Calu3 (cell line): ENCODE measurements at regions not wholly inside any gene's neighbourhood (a gene's known extent, or its start where the extent isn't known, plus 50 kb on each side); places are given as distances from the start of the nearest gene placed in this dataset.

Source experiments
- BruUV-seq: library from RNA; stranded (reverse); fragments of 400-500 nt; replicated peaks from 2 replicates; lab custom pipeline; 2021; lab: Mats Ljungman, UMichigan
- CTCF ChIA-PET: fragments of 300-600 bp; sonication (Branson Sonifier 250); formaldehyde crosslinking; loops from one replicate; lab custom pipeline; 2022; ENCODE audit warnings: antibody characterized with exemption; lab: Charles Lee
- DNase-seq: peaks from one replicate; pipeline ENCODE4 v3.0.0; 2022
- H3K27ac Mint-ChIP-seq: one replicate; pipeline ENCODE4 v1.8.0; 2022; ENCODE audit warnings: mixed read lengths; ENCODE audit not compliant: unreplicated experiment
- H3K27me3 Mint-ChIP-seq: one replicate; pipeline ENCODE4 v1.8.0; 2022; ENCODE audit warnings: mixed read lengths; ENCODE audit not compliant: unreplicated experiment
- H3K36me3 Mint-ChIP-seq: one replicate; pipeline ENCODE4 v1.8.0; 2022; ENCODE audit warnings: mild to moderate bottlenecking, moderate library complexity, mixed read lengths; ENCODE audit not compliant: insufficient read depth, unreplicated experiment
- H3K4me1 Mint-ChIP-seq: one replicate; pipeline ENCODE4 v1.8.0; 2022; ENCODE audit warnings: mild to moderate bottlenecking, low read depth, mixed read lengths; ENCODE audit not compliant: unreplicated experiment
- H3K4me3 Mint-ChIP-seq: one replicate; pipeline ENCODE4 v1.8.0; 2022; ENCODE audit warnings: mild to moderate bottlenecking, low read depth, moderate library complexity, mixed read lengths; ENCODE audit not compliant: unreplicated experiment
- H3K9me3 Mint-ChIP-seq: one replicate; pipeline ENCODE4 v1.8.0; 2022; ENCODE audit warnings: low read depth, mixed read lengths; ENCODE audit not compliant: unreplicated experiment
- intact Hi-C: fragments of 100-400 bp; cut with micrococcal nuclease; formaldehyde crosslinking; loops from one replicate; pipeline ENCODE4 v1.10.0; 2022; ENCODE audit not compliant: unreplicated experiment
- TF ChIP-seq, protein P1 (sequence below): fragments of 200-600 bp; IDR thresholded peaks from one replicate; pipeline ENCODE4 v1.8.0; 2022; ENCODE audit warnings: antibody characterized with exemption; ENCODE audit not compliant: unreplicated experiment

GRCh38 chr2:88845772-88846661 is 154.5 kb downstream of the RPIA start:
- no TSS peak for BruUV-seq
- TF ChIP-seq, protein P1, sequence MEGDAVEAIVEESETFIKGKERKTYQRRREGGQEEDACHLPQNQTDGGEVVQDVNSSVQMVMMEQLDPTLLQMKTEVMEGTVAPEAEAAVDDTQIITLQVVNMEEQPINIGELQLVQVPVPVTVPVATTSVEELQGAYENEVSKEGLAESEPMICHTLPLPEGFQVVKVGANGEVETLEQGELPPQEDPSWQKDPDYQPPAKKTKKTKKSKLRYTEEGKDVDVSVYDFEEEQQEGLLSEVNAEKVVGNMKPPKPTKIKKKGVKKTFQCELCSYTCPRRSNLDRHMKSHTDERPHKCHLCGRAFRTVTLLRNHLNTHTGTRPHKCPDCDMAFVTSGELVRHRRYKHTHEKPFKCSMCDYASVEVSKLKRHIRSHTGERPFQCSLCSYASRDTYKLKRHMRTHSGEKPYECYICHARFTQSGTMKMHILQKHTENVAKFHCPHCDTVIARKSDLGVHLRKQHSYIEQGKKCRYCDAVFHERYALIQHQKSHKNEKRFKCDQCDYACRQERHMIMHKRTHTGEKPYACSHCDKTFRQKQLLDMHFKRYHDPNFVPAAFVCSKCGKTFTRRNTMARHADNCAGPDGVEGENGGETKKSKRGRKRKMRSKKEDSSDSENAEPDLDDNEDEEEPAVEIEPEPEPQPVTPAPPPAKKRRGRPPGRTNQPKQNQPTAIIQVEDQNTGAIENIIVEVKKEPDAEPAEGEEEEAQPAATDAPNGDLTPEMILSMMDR, result no peak
- CTCF ChIA-PET, result no interaction called here
- Mint-ChIP-seq H3K9me3 (no peaks in the 10 kb centered on the region), H3K4me1 (no peaks in the 10 kb centered on the region), H3K36me3 (no peaks in the 10 kb centered on the region), H3K27me3 (peaks cover 95% of the 10 kb centered on the region), H3K4me3 (no peak overlapping the region), H3K27ac (no peak overlapping the region)
- no peak for DNase-seq
- intact Hi-C loops, result no loop called here

GRCh38 chr2:88852753-88853402 is 161.4 kb downstream of the RPIA start:
- no peaks in the 10 kb centered on the region for H3K9me3 Mint-ChIP-seq
- H3K27ac Mint-ChIP-seq, result no peak overlapping the region
- TF ChIP-seq, protein P1, result no peak
- peak; percentile 33 for DNase-seq
- peaks cover 41% of the 10 kb centered on the region for H3K27me3 Mint-ChIP-seq
- H3K36me3 Mint-ChIP-seq, result no peaks in the 10 kb centered on the region
- no TSS peak for BruUV-seq
- intact Hi-C loops, result no loop called here
- H3K4me1 Mint-ChIP-seq, result peaks cover 29% of the 10 kb centered on the region
- CTCF ChIA-PET, result no interaction called here
- no peak overlapping the region for H3K4me3 Mint-ChIP-seq

DNA sequence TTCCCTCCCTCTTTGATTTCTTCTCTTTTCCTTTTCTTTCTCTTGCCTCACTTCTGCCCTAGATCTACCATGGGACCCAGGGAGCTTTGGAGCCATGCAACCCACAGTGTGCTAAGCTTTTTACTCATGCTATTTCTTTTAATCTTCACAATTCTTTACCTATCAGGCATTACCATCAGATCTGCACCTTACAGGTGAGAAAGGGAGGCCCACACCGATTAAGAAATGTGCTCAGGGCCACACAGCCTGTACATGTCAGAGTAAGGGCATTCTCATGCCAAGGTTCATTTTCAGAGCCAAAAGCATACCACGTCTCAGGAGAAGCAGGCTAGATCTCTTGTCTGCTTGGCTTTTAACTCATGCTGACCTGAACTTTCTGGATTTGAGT is 161.9 kb downstream of the RPIA start:
- intact Hi-C loops, result no loop called here
- Mint-ChIP-seq H3K27me3 (peaks cover 36% of the 10 kb centered on the region), H3K4me3 (no peak overlapping the region), H3K4me1 (peaks cover 33% of the 10 kb centered on the region), H3K9me3 (no peaks in the 10 kb centered on the region), H3K36me3 (no peaks in the 10 kb centered on the region), H3K27ac (no peak overlapping the region)
- TF ChIP-seq, protein P1, result no peak
- CTCF ChIA-PET, result no interaction called here
- no peak for DNase-seq
- no TSS peak for BruUV-seq

GRCh38 chr2:88854528-88854927 is 163.1 kb downstream of the RPIA start:
- DNase-seq, result no peak
- intact Hi-C loops, result no loop called here
- no peak overlapping the region for H3K27ac Mint-ChIP-seq
- H3K4me3 Mint-ChIP-seq, result no peak overlapping the region
- TF ChIP-seq, protein P1, result no peak
- H3K9me3 Mint-ChIP-seq, result no peaks in the 10 kb centered on the region
- CTCF ChIA-PET, result no interaction called here
- peaks cover 33% of the 10 kb centered on the region for H3K4me1 Mint-ChIP-seq
- H3K27me3 Mint-ChIP-seq, result peaks cover 25% of the 10 kb centered on the region
- H3K36me3 Mint-ChIP-seq, result no peaks in the 10 kb centered on the region
- no TSS peak for BruUV-seq
